Gastrocnemius medialis (tissue), 4 donors: ENCODE measurements at regions not wholly inside any gene's neighbourhood (a gene's known extent, or its start where the extent isn't known, plus 50 kb on each side); places are given as distances from the start of the nearest gene placed in this dataset.

Experiments
- POLR2A ChIP-seq, 2 donors: fragments of 450-650 bp; IDR thresholded peaks; one replicate each; pipeline ENCODE4 v1.6.1; 2017; ENCODE audit warnings: antibody characterized with exemption in 2 of 2, mild to moderate bottlenecking in 2 of 2, moderate library complexity in 2 of 2
- TF ChIP-seq, protein P1 (sequence below), 5 experiments: fragments of 450-650 bp in 3 of 5; fragments of 200-600 bp in 2 of 5; sonication (generic) in 2 of 5; IDR thresholded peaks in 4 of 5; conservative IDR thresholded peaks in 1 of 5; 1 replicate in 4 of 5; 2 replicates in 1 of 5; pipeline ENCODE4 v1.5.1; 2016 to 2019; ENCODE audit warnings: antibody characterized with exemption in 5 of 5, mild to moderate bottlenecking in 3 of 5, moderate library complexity in 3 of 5

DNA sequence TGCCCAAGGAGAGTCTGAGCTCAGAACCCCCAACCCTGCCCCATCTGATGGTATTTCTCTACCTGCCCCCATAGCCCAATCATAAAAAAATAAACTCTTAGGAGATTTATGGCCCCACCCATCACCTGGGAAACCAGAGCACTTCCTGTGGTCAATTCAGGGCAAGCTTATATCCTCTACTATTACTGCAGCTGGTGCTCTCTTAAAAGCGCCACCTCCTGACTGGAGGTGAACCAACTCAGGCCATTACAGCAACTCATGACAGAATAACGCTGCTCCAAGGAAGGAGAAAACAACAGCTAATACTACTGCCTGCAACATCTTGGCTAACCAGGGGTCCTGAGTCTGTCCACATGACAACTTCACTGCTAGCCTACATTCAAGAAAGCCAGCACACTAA lies 195.7 kb downstream of the MTCL1 start:
- TF ChIP-seq, protein P1, sequence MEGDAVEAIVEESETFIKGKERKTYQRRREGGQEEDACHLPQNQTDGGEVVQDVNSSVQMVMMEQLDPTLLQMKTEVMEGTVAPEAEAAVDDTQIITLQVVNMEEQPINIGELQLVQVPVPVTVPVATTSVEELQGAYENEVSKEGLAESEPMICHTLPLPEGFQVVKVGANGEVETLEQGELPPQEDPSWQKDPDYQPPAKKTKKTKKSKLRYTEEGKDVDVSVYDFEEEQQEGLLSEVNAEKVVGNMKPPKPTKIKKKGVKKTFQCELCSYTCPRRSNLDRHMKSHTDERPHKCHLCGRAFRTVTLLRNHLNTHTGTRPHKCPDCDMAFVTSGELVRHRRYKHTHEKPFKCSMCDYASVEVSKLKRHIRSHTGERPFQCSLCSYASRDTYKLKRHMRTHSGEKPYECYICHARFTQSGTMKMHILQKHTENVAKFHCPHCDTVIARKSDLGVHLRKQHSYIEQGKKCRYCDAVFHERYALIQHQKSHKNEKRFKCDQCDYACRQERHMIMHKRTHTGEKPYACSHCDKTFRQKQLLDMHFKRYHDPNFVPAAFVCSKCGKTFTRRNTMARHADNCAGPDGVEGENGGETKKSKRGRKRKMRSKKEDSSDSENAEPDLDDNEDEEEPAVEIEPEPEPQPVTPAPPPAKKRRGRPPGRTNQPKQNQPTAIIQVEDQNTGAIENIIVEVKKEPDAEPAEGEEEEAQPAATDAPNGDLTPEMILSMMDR (IDR thresholded peaks at IDR 0.05 in 4 of 5, conservative IDR thresholded peaks at IDR 0.05 in 1 of 5): no peak
- no peak for TF ChIP-seq POLR2A (IDR thresholded peaks at IDR 0.05)
